Body of pancreas (tissue), 4 donors: ENCODE measurements at regions not wholly inside any gene's neighbourhood (a gene's known extent, or its start where the extent isn't known, plus 50 kb on each side); places are given as distances from the start of the nearest gene placed in this dataset.
A peak's percentile ranks its signal among the peaks of the same experiment; 100 is the strongest.

Source experiments
- ATAC-seq: fragments of 150-250 bp; one replicate; pipeline ENCODE4 v1.9.1; 2016
- DNase-seq, 4 donors: peaks; one replicate each; pipeline ENCODE4 v3.0.0-alpha.2; 2019
- H3K27ac ChIP-seq, 4 donors: fragments of 200-600 bp; sonication (generic); 1 replicate in 3 of 4; 2 replicates in 1 of 4; pipeline versions ENCODE4 v1.5.1 to v1.6.1; 2016 to 2019; ENCODE audit warnings: mild to moderate bottlenecking in 1 of 4, mixed read lengths in 1 of 4, moderate library complexity in 1 of 4
- H3K27me3 ChIP-seq, 2 donors: fragments of 200-600 bp; sonication (generic); one replicate each; pipeline ENCODE4 v1.6.0; 2016; ENCODE audit warnings: mild to moderate bottlenecking in 1 of 2
- H3K36me3 ChIP-seq, 2 donors: fragments of 200-600 bp; sonication (generic); replicated peaks in 1 of 2; 2 replicates each; pipeline ENCODE4 v1.5.1; 2016; ENCODE audit warnings: low read depth in 2 of 2; ENCODE audit not compliant: insufficient read depth in 1 of 2
- H3K4me1 ChIP-seq: fragments of 200-600 bp; sonication (generic); one replicate; pipeline ENCODE4 v1.6.0; 2016
- H3K4me3 ChIP-seq, 2 donors: fragments of 200-600 bp; sonication (generic); 1 replicate in 1 of 2; 2 replicates in 1 of 2; pipeline ENCODE4 v1.5.1; 2016 to 2019
- H3K9me3 ChIP-seq, 3 donors: fragments of 200-600 bp; sonication (generic); 1 replicate in 2 of 3; 2 replicates in 1 of 3; pipeline ENCODE4 v1.5.1; 2016
- POLR2A ChIP-seq, 3 donors: fragments of 450-650 bp; IDR thresholded peaks; one replicate each; pipeline ENCODE4 v1.6.1; 2016; ENCODE audit warnings: antibody characterized with exemption in 3 of 3, mild to moderate bottlenecking in 2 of 3
- WGBS, 2 donors: methylation state at CpG; one replicate each; pipeline ENCODE4 v1.1.5; 2017; 5-methylcytosine and 5-hydroxymethylcytosine counted together
- intact Hi-C: fragments of 100-400 bp; cut with DNase I; formaldehyde crosslinking; loops from one replicate; pipeline ENCODE4 v1.15.1; 2023
- TF ChIP-seq, protein P1 (sequence below), 7 experiments: fragments of 450-650 bp in 4 of 7; fragments of 200-600 bp in 3 of 7; sonication (generic) in 3 of 7; IDR thresholded peaks; one replicate each; pipeline ENCODE4 v1.5.1; 2016 to 2019; ENCODE audit warnings: antibody characterized with exemption in 7 of 7

DNA sequence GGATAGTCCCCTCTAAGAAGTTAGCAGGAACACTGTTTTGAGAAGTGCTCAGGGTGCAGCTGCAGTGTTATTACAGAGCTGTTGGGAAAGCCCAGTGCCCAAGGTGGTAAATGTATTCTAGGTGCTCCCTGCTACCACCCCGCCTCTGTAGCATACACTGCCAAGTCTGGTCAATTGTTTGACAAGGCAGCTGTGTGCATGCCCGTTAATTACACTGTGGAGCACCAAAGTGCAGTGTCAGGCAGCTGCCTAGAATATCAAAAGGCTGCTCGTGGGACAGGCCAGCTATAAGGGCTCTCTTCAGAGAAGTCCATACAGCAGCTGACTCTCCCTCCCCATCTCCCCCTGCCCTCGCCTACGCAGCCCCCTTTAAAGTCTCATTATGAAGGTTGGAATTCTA, 99.9 kb upstream of the KLHL13 start:
- ATAC-seq (peak; percentile 74), DNase-seq (peak; percentile 37 to 65 (median 58))
- 11 to 16% methylated on average over 4 to 5 of the region's 5 CpGs for WGBS, 2 donors
- H3K27ac ChIP-seq: peak overlapping the region in 2 of 4 donors; percentile 3 to 12
- no peaks in the 10 kb centered on the region for H3K27me3 ChIP-seq
- intact Hi-C loops: no loop called here
- H3K4me3 ChIP-seq: no peak overlapping the region
- H3K36me3 ChIP-seq: no peaks in the 10 kb centered on the region
- H3K9me3 ChIP-seq: no peaks in the 10 kb centered on the region
- peaks cover 19% of the 10 kb centered on the region for H3K4me1 ChIP-seq
- TF ChIP-seq, protein P1, sequence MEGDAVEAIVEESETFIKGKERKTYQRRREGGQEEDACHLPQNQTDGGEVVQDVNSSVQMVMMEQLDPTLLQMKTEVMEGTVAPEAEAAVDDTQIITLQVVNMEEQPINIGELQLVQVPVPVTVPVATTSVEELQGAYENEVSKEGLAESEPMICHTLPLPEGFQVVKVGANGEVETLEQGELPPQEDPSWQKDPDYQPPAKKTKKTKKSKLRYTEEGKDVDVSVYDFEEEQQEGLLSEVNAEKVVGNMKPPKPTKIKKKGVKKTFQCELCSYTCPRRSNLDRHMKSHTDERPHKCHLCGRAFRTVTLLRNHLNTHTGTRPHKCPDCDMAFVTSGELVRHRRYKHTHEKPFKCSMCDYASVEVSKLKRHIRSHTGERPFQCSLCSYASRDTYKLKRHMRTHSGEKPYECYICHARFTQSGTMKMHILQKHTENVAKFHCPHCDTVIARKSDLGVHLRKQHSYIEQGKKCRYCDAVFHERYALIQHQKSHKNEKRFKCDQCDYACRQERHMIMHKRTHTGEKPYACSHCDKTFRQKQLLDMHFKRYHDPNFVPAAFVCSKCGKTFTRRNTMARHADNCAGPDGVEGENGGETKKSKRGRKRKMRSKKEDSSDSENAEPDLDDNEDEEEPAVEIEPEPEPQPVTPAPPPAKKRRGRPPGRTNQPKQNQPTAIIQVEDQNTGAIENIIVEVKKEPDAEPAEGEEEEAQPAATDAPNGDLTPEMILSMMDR (IDR thresholded peaks at IDR 0.05): no peak

DNA sequence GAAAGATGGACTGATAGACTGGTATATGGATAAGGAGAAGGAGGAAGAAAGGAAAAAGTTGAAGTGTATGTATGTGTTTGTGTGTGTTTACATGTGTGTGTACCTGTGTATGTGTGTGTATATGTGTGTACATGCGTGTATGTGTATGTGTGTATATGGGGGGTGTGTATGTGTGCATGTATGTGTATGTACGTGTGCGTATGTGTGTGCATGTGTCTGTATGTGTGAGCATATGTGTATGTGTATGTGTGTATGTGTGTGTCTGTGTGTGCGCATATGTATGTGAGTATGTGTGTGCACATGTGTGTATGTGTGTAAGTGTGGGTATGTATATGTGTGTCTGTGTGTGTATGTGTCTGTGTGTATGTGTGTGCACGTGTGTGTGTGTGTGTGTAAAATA, 101.5 kb upstream of the KLHL13 start:
- TF ChIP-seq, protein P1 (IDR thresholded peaks at IDR 0.05): no peak
- no peak for TF ChIP-seq POLR2A (IDR thresholded peaks at IDR 0.05)
- intact Hi-C loops: no loop called here
- 85 to 92% methylated on average over 5 of the region's 5 CpGs for WGBS, 2 donors
- Histone ChIP-seq H3K27me3 (no peaks in the 10 kb centered on the region), H3K9me3 (no peaks in the 10 kb centered on the region), H3K4me1 (peaks cover 19% of the 10 kb centered on the region), H3K4me3 (no peak overlapping the region), H3K36me3 (no peaks in the 10 kb centered on the region), H3K27ac (no peak overlapping the region)
- ATAC-seq: no peak
- no peak for DNase-seq

DNA sequence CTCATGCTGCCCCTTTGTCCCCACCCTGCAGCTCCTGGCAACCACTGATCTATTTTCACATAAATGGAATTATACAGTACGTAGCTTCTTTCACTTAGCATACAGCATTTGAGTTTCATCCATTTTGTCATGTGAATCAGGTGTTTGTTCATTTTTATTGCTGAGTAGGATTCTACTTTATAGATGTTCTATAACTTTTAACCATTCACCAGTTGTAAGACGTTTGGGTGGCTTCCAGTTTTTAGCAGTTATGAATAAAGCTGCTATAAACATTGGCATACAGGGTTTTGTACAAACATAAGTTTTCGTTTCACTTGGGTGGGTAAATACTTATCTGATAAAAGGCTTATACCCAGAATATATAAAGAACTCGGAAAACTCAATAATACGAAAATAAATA, 102.3 kb upstream of the KLHL13 start:
- DNase-seq (no peak), ATAC-seq (no peak)
- no peaks in the 10 kb centered on the region for H3K9me3 ChIP-seq
- H3K4me1 ChIP-seq: peaks cover 19% of the 10 kb centered on the region
- no peak overlapping the region for H3K27ac ChIP-seq
- TF ChIP-seq, protein P1 (IDR thresholded peaks at IDR 0.05): no peak
- TF ChIP-seq POLR2A (IDR thresholded peaks at IDR 0.05): no peak
- no peaks in the 10 kb centered on the region for H3K36me3 ChIP-seq
- no peaks in the 10 kb centered on the region for H3K27me3 ChIP-seq
- intact Hi-C loops: no loop called here
- H3K4me3 ChIP-seq: no peak overlapping the region
- WGBS, 2 donors: 73 to 80% methylated on average over 5 of the region's 5 CpGs

DNA sequence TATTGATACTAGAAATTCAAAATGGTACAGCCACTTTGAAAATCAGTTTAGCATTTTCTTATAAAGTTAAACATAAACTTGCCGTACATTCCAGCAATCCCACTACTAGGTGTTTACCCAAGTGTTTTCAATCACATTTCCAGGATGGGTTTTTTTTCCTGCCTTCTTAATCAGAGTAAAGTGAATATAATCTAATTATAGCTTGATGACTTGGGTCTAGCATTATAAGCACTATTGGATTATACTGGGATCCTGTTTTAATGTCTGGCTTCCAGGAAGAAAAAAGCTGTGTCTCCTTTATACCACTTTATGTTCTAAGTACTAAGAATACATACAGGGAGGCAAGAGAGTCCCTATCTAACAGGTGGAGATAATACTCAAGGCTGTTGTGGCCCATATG, 103.3 kb upstream of the KLHL13 start:
- no peak overlapping the region for H3K27ac ChIP-seq

DNA sequence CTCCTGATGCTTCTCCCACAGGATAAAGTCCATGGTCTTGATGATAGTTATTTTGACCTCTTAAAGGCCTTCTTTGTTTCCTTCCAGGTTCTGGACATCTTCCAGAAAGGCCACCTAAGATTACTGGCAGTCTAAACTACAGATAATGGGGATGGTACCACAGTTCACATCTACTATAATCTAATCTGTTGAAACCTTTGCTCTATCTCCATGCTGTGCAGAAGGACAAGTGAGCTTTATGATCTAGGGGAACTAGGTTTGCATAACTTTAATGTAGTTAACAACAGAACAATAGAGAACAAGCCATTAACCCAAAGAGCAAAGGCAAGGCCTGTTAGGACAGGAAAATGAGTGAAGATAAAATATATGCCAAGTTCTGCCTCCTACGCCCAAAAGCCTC, 103.9 kb upstream of the KLHL13 start:
- intact Hi-C loops: no loop called here
- Histone ChIP-seq H3K4me1 (peaks cover 22% of the 10 kb centered on the region), H3K9me3 (no peaks in the 10 kb centered on the region), H3K4me3 (no peak overlapping the region), H3K27me3 (no peaks in the 10 kb centered on the region), H3K27ac (no peak overlapping the region), H3K36me3 (no peaks in the 10 kb centered on the region)
- DNase-seq (no peak), ATAC-seq (no peak)
- 73 to 75% methylated on average over 1 of the region's 1 CpG for WGBS, 2 donors
- TF ChIP-seq, protein P1 (IDR thresholded peaks at IDR 0.05): no peak
- no peak for TF ChIP-seq POLR2A (IDR thresholded peaks at IDR 0.05)

More for the DNA sequence above, 103.3 kb upstream of the KLHL13 start:
- H3K9me3 ChIP-seq: no peaks in the 10 kb centered on the region
- intact Hi-C loops: no loop called here
- H3K4me1 ChIP-seq: peaks cover 19% of the 10 kb centered on the region
- DNase-seq: no peak
- TF ChIP-seq, protein P1 (IDR thresholded peaks at IDR 0.05): no peak
- no peak for TF ChIP-seq POLR2A (IDR thresholded peaks at IDR 0.05)
- no peak overlapping the region for H3K4me3 ChIP-seq
- H3K36me3 ChIP-seq: no peaks in the 10 kb centered on the region
- no peaks in the 10 kb centered on the region for H3K27me3 ChIP-seq
- no peak for ATAC-seq
- 50 to 90% methylated on average over 1 of the region's 1 CpG for WGBS, 2 donors
